Bronchial epithelial cell (primary cell): ENCODE measurements at regions not wholly inside any gene's neighbourhood (a gene's known extent, or its start where the extent isn't known, plus 50 kb on each side); places are given as distances from the start of the nearest gene placed in this dataset.

ENCODE experiments used
- DNase-seq: peaks from one replicate; pipeline ENCODE4 v3.0.0-alpha.2; 2010; ENCODE audit warnings: low read depth
- FAIRE-seq: peaks from 2 replicates; lab custom pipeline; 2011; peaks lifted over from hg19 to GRCh38; lab: Jason Lieb, UNC
- H3K27me3 ChIP-seq: 2 replicates; pipeline ENCODE4 v1.5.1; 2011; ENCODE audit warnings: low read length; ENCODE audit not compliant: control insufficient read depth, insufficient read depth
- H3K36me3 ChIP-seq: 2 replicates; pipeline ENCODE4 v1.5.1; 2011; ENCODE audit warnings: low read length; ENCODE audit not compliant: control insufficient read depth, insufficient read depth
- H3K4me3 ChIP-seq: 2 replicates; pipeline ENCODE4 v1.5.1; 2011; ENCODE audit warnings: mild to moderate bottlenecking, low read depth, low read length, control low read depth
- CTCF ChIP-seq: IDR thresholded peaks from 2 replicates; pipeline ENCODE4 v1.5.1; 2011; ENCODE audit warnings: mild to moderate bottlenecking, moderate library complexity, low read length, control low read depth, inconsistent platforms; ENCODE audit not compliant: insufficient read depth, severe bottlenecking

- FAIRE-seq (peak; percentile 13), DNase-seq (no peak)
- no peak for TF ChIP-seq CTCF
- Histone ChIP-seq H3K27me3 (no peaks in the 10 kb centered on the region), H3K4me3 (no peak overlapping the region), H3K36me3 (no peaks in the 10 kb centered on the region)
Measured at GRCh38 chr9:785997-786396, 55.5 kb upstream of the DMRT1 start.

GRCh38 chr9:786405-786804, 55.1 kb upstream of the DMRT1 start:
- Histone ChIP-seq H3K36me3 (no peaks in the 10 kb centered on the region), H3K4me3 (no peak overlapping the region), H3K27me3 (no peaks in the 10 kb centered on the region)
- FAIRE-seq (peak; percentile 52), DNase-seq (no peak)
- TF ChIP-seq CTCF: no peak

GRCh38 chr9:788777-789176, 52.7 kb upstream of the DMRT1 start:
- no peak for TF ChIP-seq CTCF
- FAIRE-seq (no peak), DNase-seq (no peak)
- H3K27me3 ChIP-seq: no peaks in the 10 kb centered on the region
- no peak overlapping the region for H3K4me3 ChIP-seq
- no peaks in the 10 kb centered on the region for H3K36me3 ChIP-seq
